ENCODE measurements at regions not wholly inside any gene's neighbourhood (a gene's known extent, or its start where the extent isn't known, plus 50 kb on each side); places are given as distances from the start of the nearest gene placed in this dataset.

- Histone ChIP-seq H3K9me3 (ENCODE audit: low read length) (no peaks in the 10 kb centered on the region), H4K20me1 (ENCODE audit: insufficient read depth, low read length) (no peaks in the 10 kb centered on the region), H3K27ac (ENCODE audit: extremely low read length, insufficient read depth, low read length) (no peak overlapping the region), H2AFZ (ENCODE audit: low read length) (no peak overlapping the region), H3K79me2 (ENCODE audit: insufficient read depth, low read length) (no peaks in the 10 kb centered on the region), H3K36me3 (replicated peaks in 1 of 2; ENCODE audit: control insufficient read depth in 1 of 2, insufficient read depth in 2 of 2, low read length in 2 of 2) (no peaks in the 10 kb centered on the region), H3K4me1 (ENCODE audit: insufficient read depth, low read length) (no peaks in the 10 kb centered on the region), H3K9ac (ENCODE audit: insufficient read depth, low read depth, low read length) (no peak overlapping the region), H3K27me3 (ENCODE audit: control insufficient read depth in 1 of 2, insufficient read depth in 2 of 2, low read length in 2 of 2) (peaks cover 0 to 4% of the 10 kb centered on the region in 2 experiments; a peak in 1 of 5 replicates), H3K4me2 (ENCODE audit: low read depth, low read length) (no peak overlapping the region), H3K4me3 (replicated peaks in 1 of 3; ENCODE audit: insufficient read depth in 1 of 3, low read depth in 2 of 3, low read length in 3 of 3) (no peak overlapping the region)
- ATAC-seq (no peak), FAIRE-seq (no peak), DNase-seq (ENCODE audit: low spot score) (no peak)
- intact Hi-C loops (cut with micrococcal nuclease; ENCODE audit: unreplicated experiment): no loop called here
- POLR2A ChIA-PET: no interaction called here
- in situ Hi-C loops (cut with HindIII; ENCODE audit: extremely low pct_ligation_motif_present, low pct_unique_long_range_greater_than_20kb): no loop called here
- no TSS peak for BruUV-seq (replicated peaks)
- TF ChIP-seq ZNF430 (CRISPR knock-in tag; IDR thresholded peaks at IDR 0.05) (no peak), GPBP1L1 (CRISPR knock-in tag; IDR thresholded peaks at IDR 0.05) (no peak)
- WGBS (ENCODE audit: low lambda C conversion rate): 12% methylated on average over 2 of the region's 8 CpGs
- CTCF ChIA-PET (ENCODE audit: low intra/inter-chr PET ratio, low total read pairs): no interaction called here
Observed at GRCh38 chr3:22371036-22371435, 620.0 kb upstream of the ZNF385D start.

- Histone ChIP-seq H2AFZ (ENCODE audit: low read length) (no peak overlapping the region), H3K27me3 (ENCODE audit: control insufficient read depth in 1 of 2, insufficient read depth in 2 of 2, low read length in 2 of 2) (peaks cover 0 to 4% of the 10 kb centered on the region in 2 experiments; a peak in 1 of 5 replicates), H3K4me2 (ENCODE audit: low read depth, low read length) (no peak overlapping the region), H3K4me1 (ENCODE audit: insufficient read depth, low read length) (no peaks in the 10 kb centered on the region), H3K9ac (ENCODE audit: insufficient read depth, low read depth, low read length) (no peak overlapping the region), H3K9me3 (ENCODE audit: low read length) (no peaks in the 10 kb centered on the region), H4K20me1 (ENCODE audit: insufficient read depth, low read length) (no peaks in the 10 kb centered on the region), H3K79me2 (ENCODE audit: insufficient read depth, low read length) (no peaks in the 10 kb centered on the region), H3K4me3 (replicated peaks in 1 of 3; ENCODE audit: insufficient read depth in 1 of 3, low read depth in 2 of 3, low read length in 3 of 3) (no peak overlapping the region), H3K36me3 (replicated peaks in 1 of 2; ENCODE audit: control insufficient read depth in 1 of 2, insufficient read depth in 2 of 2, low read length in 2 of 2) (no peaks in the 10 kb centered on the region), H3K27ac (ENCODE audit: extremely low read length, insufficient read depth, low read length) (no peak overlapping the region)
- ChIA-PET CTCF (ENCODE audit: low intra/inter-chr PET ratio, low total read pairs) (no interaction called here), POLR2A (no interaction called here)
- BruUV-seq (replicated peaks): no TSS peak
- in situ Hi-C loops (cut with HindIII; ENCODE audit: extremely low pct_ligation_motif_present, low pct_unique_long_range_greater_than_20kb) (no loop called here), intact Hi-C loops (cut with micrococcal nuclease; ENCODE audit: unreplicated experiment) (no loop called here)
- no peak for FAIRE-seq
- no peak for DNase-seq (ENCODE audit: low spot score)
- no peak for ATAC-seq
- 32% methylated on average over 21 of the region's 23 CpGs for WGBS (ENCODE audit: low lambda C conversion rate)
- no peak for TF ChIP-seq POLR2AphosphoS5 (IDR thresholded peaks at IDR 0.05; ENCODE audit: low read depth, low read length)
- TF ChIP-seq HNRNPH1 (optimal IDR thresholded peaks at IDR 0.05; ENCODE audit: low read depth, low read length): no peak
- TF ChIP-seq, protein P1, sequence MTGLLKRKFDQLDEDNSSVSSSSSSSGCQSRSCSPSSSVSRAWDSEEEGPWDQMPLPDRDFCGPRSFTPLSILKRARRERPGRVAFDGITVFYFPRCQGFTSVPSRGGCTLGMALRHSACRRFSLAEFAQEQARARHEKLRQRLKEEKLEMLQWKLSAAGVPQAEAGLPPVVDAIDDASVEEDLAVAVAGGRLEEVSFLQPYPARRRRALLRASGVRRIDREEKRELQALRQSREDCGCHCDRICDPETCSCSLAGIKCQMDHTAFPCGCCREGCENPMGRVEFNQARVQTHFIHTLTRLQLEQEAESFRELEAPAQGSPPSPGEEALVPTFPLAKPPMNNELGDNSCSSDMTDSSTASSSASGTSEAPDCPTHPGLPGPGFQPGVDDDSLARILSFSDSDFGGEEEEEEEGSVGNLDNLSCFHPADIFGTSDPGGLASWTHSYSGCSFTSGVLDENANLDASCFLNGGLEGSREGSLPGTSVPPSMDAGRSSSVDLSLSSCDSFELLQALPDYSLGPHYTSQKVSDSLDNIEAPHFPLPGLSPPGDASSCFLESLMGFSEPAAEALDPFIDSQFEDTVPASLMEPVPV (CRISPR knock-in tag; IDR thresholded peaks at IDR 0.05): no peak
- TF ChIP-seq HHEX (CRISPR knock-in tag; IDR thresholded peaks at IDR 0.05): no peak
- no peak for TF ChIP-seq RBFOX2 (IDR thresholded peaks at IDR 0.05; ENCODE audit: low read depth, low read length)
- TF ChIP-seq IRF2 (CRISPR knock-in tag; IDR thresholded peaks at IDR 0.05): no peak
- TF ChIP-seq HNRNPK (IDR thresholded peaks at IDR 0.05; ENCODE audit: low read depth, low read length, poor library complexity, severe bottlenecking): no peak
- no peak for TF ChIP-seq NFE2L2 (IDR thresholded peaks at IDR 0.05; ENCODE audit: low read length)
- no peak for TF ChIP-seq PAF1 (CRISPR knock-in tag; IDR thresholded peaks at IDR 0.05)
Observed at GRCh38 chr3:22371607-22372291, 620.7 kb upstream of the ZNF385D start.

Data from HepG2 (cell line).